Transverse colon (tissue), 4 donors: ENCODE measurements at regions not wholly inside any gene's neighbourhood (a gene's known extent, or its start where the extent isn't known, plus 50 kb on each side); places are given as distances from the start of the nearest gene placed in this dataset.

Source experiments
- DNase-seq: peaks from one replicate; pipeline ENCODE4 v3.0.0-alpha.2; 2019
- H3K27ac ChIP-seq, 4 donors: fragments of 200-600 bp; sonication (generic); 2 replicates each; pipeline ENCODE4 v1.5.1; 2016 to 2018; ENCODE audit warnings: inconsistent platforms in 4 of 4
- H3K27me3 ChIP-seq: fragments of 200-600 bp; sonication (generic); 2 replicates; pipeline ENCODE4 v1.5.1; 2017; ENCODE audit warnings: inconsistent platforms
- H3K36me3 ChIP-seq, 4 donors: fragments of 200-600 bp; sonication (generic); 2 replicates each; pipeline ENCODE4 v1.5.1; 2017 to 2019; ENCODE audit warnings: inconsistent platforms in 4 of 4
- H3K4me1 ChIP-seq, 4 donors: fragments of 200-600 bp; sonication (generic); 2 replicates each; pipeline ENCODE4 v1.5.1; 2017 to 2020; ENCODE audit warnings: inconsistent platforms in 4 of 4
- H3K4me3 ChIP-seq, 4 donors: fragments of 200-600 bp; sonication (generic); 1 replicate in 1 of 4; 2 replicates in 3 of 4; pipeline versions ENCODE4 v1.5.1 to v1.6.1; 2017 to 2019; ENCODE audit warnings: inconsistent platforms in 4 of 4
- H3K9me3 ChIP-seq, 2 donors: fragments of 200-600 bp; sonication (generic); 2 replicates each; pipeline ENCODE4 v1.5.1; 2017 to 2019; ENCODE audit warnings: inconsistent platforms in 2 of 2
- CTCF ChIP-seq, 5 experiments: fragments of 200-600 bp in 3 of 5; fragments of 450-650 bp in 2 of 5; sonication (generic) in 3 of 5; IDR thresholded peaks; 1 replicate in 2 of 5; 2 replicates in 3 of 5; pipeline ENCODE4 v1.5.1; 2016 to 2017; ENCODE audit warnings: antibody characterized with exemption in 5 of 5, inconsistent platforms in 3 of 5, mild to moderate bottlenecking in 2 of 5, moderate library complexity in 1 of 5
- EP300 ChIP-seq: sonication (generic); formaldehyde crosslinking; IDR thresholded peaks from one replicate; pipeline ENCODE4 v1.6.1; 2017; ENCODE audit warnings: antibody characterized with exemption, low read depth
- POLR2A ChIP-seq: fragments of 450-650 bp; IDR thresholded peaks from one replicate; pipeline ENCODE4 v1.6.1; 2016; ENCODE audit warnings: antibody characterized with exemption, mild to moderate bottlenecking, moderate library complexity
- POLR2AphosphoS5 ChIP-seq, 3 donors: sonication (generic); formaldehyde crosslinking; IDR thresholded peaks; one replicate each; pipeline ENCODE4 v1.6.1; 2016; ENCODE audit warnings: antibody characterized with exemption in 3 of 3
- WGBS, 2 donors: methylation state at CpG; one replicate each; pipeline ENCODE4 v1.1.5; 2018; ENCODE audit warnings: low coverage in 1 of 2; 5-methylcytosine and 5-hydroxymethylcytosine counted together
- in situ Hi-C, 4 donors: fragments of 200-750 bp; cut with MboI; loops; one replicate each; pipeline versions ENCODE4 v1.15.0 to v1.15.1; 2017; ENCODE audit warnings: low sequenced_read_pairs in 3 of 4, low pct_ligation_motif_present in 1 of 4, low pct_unique_long_range_greater_than_20kb in 1 of 4
- intact Hi-C: fragments of 100-400 bp; cut with DNase I; formaldehyde crosslinking; loops from one replicate; pipeline ENCODE4 v1.15.1; 2023; ENCODE audit warnings: low total_unique reads

GRCh38 chr9:13529321-13530104 is 250.0 kb upstream of the MPDZ start:
- H3K27ac ChIP-seq = no peak overlapping the region
- in situ Hi-C loops = no loop called here
- no peaks in the 10 kb centered on the region for H3K4me1 ChIP-seq
- no peaks in the 10 kb centered on the region for H3K36me3 ChIP-seq
- no peak for TF ChIP-seq POLR2A
- TF ChIP-seq EP300 = no peak
- no peak for TF ChIP-seq CTCF (IDR thresholded peaks at IDR 0.05)
- no peaks in the 10 kb centered on the region for H3K27me3 ChIP-seq
- intact Hi-C loops = no loop called here
- WGBS, 2 donors = 56 to 70% methylated on average over 5 to 6 of the region's 6 CpGs
- no peaks in the 10 kb centered on the region for H3K9me3 ChIP-seq
- no peak for DNase-seq
- no peak overlapping the region for H3K4me3 ChIP-seq

GRCh38 chr9:13524245-13524644 is 244.8 kb upstream of the MPDZ start:
- Histone ChIP-seq H3K4me1 (no peaks in the 10 kb centered on the region), H3K9me3 (no peaks in the 10 kb centered on the region), H3K27ac (no peak overlapping the region), H3K27me3 (no peaks in the 10 kb centered on the region), H3K36me3 (no peaks in the 10 kb centered on the region), H3K4me3 (no peak overlapping the region)
- no peak for TF ChIP-seq EP300
- TF ChIP-seq POLR2A = no peak
- TF ChIP-seq CTCF (IDR thresholded peaks at IDR 0.05) = no peak
- TF ChIP-seq POLR2AphosphoS5 (IDR thresholded peaks at IDR 0.05) = no peak
- 74 to 92% methylated on average over 9 of the region's 9 CpGs for WGBS, 2 donors
- in situ Hi-C loops = no loop called here
- no peak for DNase-seq
- intact Hi-C loops = no loop called here

- Histone ChIP-seq H3K4me1 (no peaks in the 10 kb centered on the region), H3K9me3 (no peaks in the 10 kb centered on the region), H3K4me3 (no peak overlapping the region), H3K36me3 (no peaks in the 10 kb centered on the region), H3K27me3 (no peaks in the 10 kb centered on the region), H3K27ac (no peak overlapping the region)
- intact Hi-C loops (no loop called here), in situ Hi-C loops (no loop called here)
- 53 to 84% methylated on average over 2 of the region's 2 CpGs for WGBS, 2 donors
- TF ChIP-seq POLR2A (no peak), CTCF (IDR thresholded peaks at IDR 0.05) (no peak), EP300 (no peak), POLR2AphosphoS5 (IDR thresholded peaks at IDR 0.05) (no peak)
- no peak for DNase-seq
Observed at GRCh38 chr9:13520069-13520468, 240.6 kb upstream of the MPDZ start.

- intact Hi-C loops = no loop called here
- no peaks in the 10 kb centered on the region for H3K36me3 ChIP-seq
- H3K9me3 ChIP-seq = no peaks in the 10 kb centered on the region
- peaks cover 0 to 5% (median 0%) of the 10 kb centered on the region in 4 donors for H3K4me1 ChIP-seq
- in situ Hi-C loops = no loop called here
- 67% methylated on average over 16 of the region's 16 CpGs; no CpG with 5 or more reads in 1 of the 2 donors for WGBS, 2 donors
- no peak overlapping the region for H3K27ac ChIP-seq
- no peak overlapping the region for H3K4me3 ChIP-seq
- H3K27me3 ChIP-seq = no peaks in the 10 kb centered on the region
- no peak for DNase-seq
- no peak for TF ChIP-seq POLR2AphosphoS5 (IDR thresholded peaks at IDR 0.05)
- no peak for TF ChIP-seq POLR2A
- no peak for TF ChIP-seq CTCF (IDR thresholded peaks at IDR 0.05)
- TF ChIP-seq EP300 = no peak
Observed at GRCh38 chr9:13513716-13514444, 234.4 kb upstream of the MPDZ start.
